SK-N-SH treated with all-trans-retinoic acid at 6 μM for 48 hours (cell line): ENCODE measurements at regions not wholly inside any gene's neighbourhood (a gene's known extent, or its start where the extent isn't known, plus 50 kb on each side); places are given as distances from the start of the nearest gene placed in this dataset.

Experiments used
- ATAC-seq: fragments of 200-7000 bp; cut with Tn5 transposase; 3 replicates; pipeline ENCODE4 v1.9.1; 2020; ENCODE audit warnings: mild to moderate bottlenecking, moderate library complexity
- ARNTL ChIP-seq: fragments of 450-650 bp; formaldehyde crosslinking; IDR thresholded peaks from 2 replicates; pipeline ENCODE4 v1.5.0; 2020; ENCODE audit warnings: low read depth, mild to moderate bottlenecking, moderate library complexity, borderline replicate concordance
- BACH2 ChIP-seq: fragments of 250-450 bp; sonication (Bioruptor Pico); IDR thresholded peaks from 2 replicates; pipeline ENCODE4 v1.9.0; 2021; ENCODE audit warnings: mild to moderate bottlenecking, borderline replicate concordance
- CREB5 ChIP-seq: fragments of 250-450 bp; sonication (Bioruptor Pico); IDR thresholded peaks from 2 replicates; pipeline ENCODE4 v1.5.1; 2020; ENCODE audit warnings: low read depth, mild to moderate bottlenecking, moderate library complexity
- CSRNP3 ChIP-seq: fragments of 250-450 bp; sonication (Bioruptor Pico); IDR thresholded peaks from 2 replicates; pipeline ENCODE4 v1.5.1; 2021; ENCODE audit warnings: mild to moderate bottlenecking, moderate library complexity
- ESRRG ChIP-seq: fragments of 250-450 bp; sonication (Bioruptor Pico); IDR thresholded peaks from 2 replicates; pipeline ENCODE4 v1.6.1; 2021; ENCODE audit warnings: mild to moderate bottlenecking
- GLIS3 ChIP-seq: fragments of 250-450 bp; sonication (Bioruptor Pico); IDR thresholded peaks from 2 replicates; pipeline ENCODE4 v1.5.0; 2020; ENCODE audit warnings: mild to moderate bottlenecking, moderate library complexity
- ISL1 ChIP-seq: fragments of 250-450 bp; sonication (Bioruptor Pico); IDR thresholded peaks from 2 replicates; pipeline ENCODE4 v2.1.2; 2022; ENCODE audit warnings: mild to moderate bottlenecking, moderate library complexity
- OSR1 ChIP-seq: fragments of 250-450 bp; sonication (Bioruptor Pico); IDR thresholded peaks from 2 replicates; pipeline ENCODE4 v1.8.0; 2022; ENCODE audit warnings: moderate library complexity, mild to moderate bottlenecking, inconsistent platforms
- PPARA ChIP-seq: fragments of 250-450 bp; sonication (Bioruptor Pico); IDR thresholded peaks from 2 replicates; pipeline ENCODE4 v1.5.0; 2020; ENCODE audit warnings: mild to moderate bottlenecking, borderline replicate concordance
- RARB ChIP-seq: fragments of 250-450 bp; sonication (Bioruptor Pico); IDR thresholded peaks from 2 replicates; pipeline ENCODE4 v1.8.0; 2021; ENCODE audit warnings: mild to moderate bottlenecking, moderate library complexity
- SNAI2 ChIP-seq: fragments of 250-450 bp; sonication (Bioruptor Pico); IDR thresholded peaks from 2 replicates; pipeline ENCODE4 v1.5.0; 2020; ENCODE audit warnings: mild to moderate bottlenecking, moderate library complexity
- TCF4 ChIP-seq: fragments of 250-450 bp; sonication (Bioruptor Pico); IDR thresholded peaks from 2 replicates; pipeline ENCODE4 v1.8.0; 2021; ENCODE audit warnings: mild to moderate bottlenecking, moderate library complexity, borderline replicate concordance
- TOX ChIP-seq: fragments of 250-450 bp; sonication (Bioruptor Pico); IDR thresholded peaks from 2 replicates; pipeline ENCODE4 v1.8.0; 2021; ENCODE audit warnings: mild to moderate bottlenecking, moderate library complexity, borderline replicate concordance
- ZC3H10 ChIP-seq: fragments of 250-450 bp; sonication (Bioruptor Pico); IDR thresholded peaks from 2 replicates; pipeline ENCODE4 v1.5.1; 2021; ENCODE audit warnings: mild to moderate bottlenecking, moderate library complexity
- ZFP30 ChIP-seq: fragments of 450-650 bp; formaldehyde crosslinking; IDR thresholded peaks from 2 replicates; pipeline ENCODE4 v1.5.0; 2022; ENCODE audit warnings: mild to moderate bottlenecking, moderate library complexity
- ZNF565 ChIP-seq: fragments of 450-650 bp; formaldehyde crosslinking; conservative IDR thresholded peaks from 2 replicates; pipeline ENCODE4 v1.5.0; 2020; ENCODE audit warnings: low read depth, mild to moderate bottlenecking, moderate library complexity
- ZNF70 ChIP-seq: fragments of 450-650 bp; formaldehyde crosslinking; IDR thresholded peaks from 2 replicates; pipeline ENCODE4 v1.5.0; 2020; ENCODE audit warnings: mild to moderate bottlenecking, moderate library complexity
- ZNF8 ChIP-seq: fragments of 450-650 bp; formaldehyde crosslinking; IDR thresholded peaks from 2 replicates; pipeline ENCODE4 v1.5.0; 2020; ENCODE audit warnings: mild to moderate bottlenecking, moderate library complexity
- TF ChIP-seq, protein P1 (sequence below): fragments of 250-450 bp; sonication (Bioruptor Pico); IDR thresholded peaks from 2 replicates; pipeline ENCODE4 v1.8.0; 2021; ENCODE audit warnings: low read depth, mild to moderate bottlenecking, moderate library complexity, borderline replicate concordance
- TF ChIP-seq, protein P2 (sequence below): fragments of 250-450 bp; sonication (Bioruptor Pico); IDR thresholded peaks from 2 replicates; pipeline ENCODE4 v1.5.0; 2020; ENCODE audit warnings: mild to moderate bottlenecking, moderate library complexity

DNA sequence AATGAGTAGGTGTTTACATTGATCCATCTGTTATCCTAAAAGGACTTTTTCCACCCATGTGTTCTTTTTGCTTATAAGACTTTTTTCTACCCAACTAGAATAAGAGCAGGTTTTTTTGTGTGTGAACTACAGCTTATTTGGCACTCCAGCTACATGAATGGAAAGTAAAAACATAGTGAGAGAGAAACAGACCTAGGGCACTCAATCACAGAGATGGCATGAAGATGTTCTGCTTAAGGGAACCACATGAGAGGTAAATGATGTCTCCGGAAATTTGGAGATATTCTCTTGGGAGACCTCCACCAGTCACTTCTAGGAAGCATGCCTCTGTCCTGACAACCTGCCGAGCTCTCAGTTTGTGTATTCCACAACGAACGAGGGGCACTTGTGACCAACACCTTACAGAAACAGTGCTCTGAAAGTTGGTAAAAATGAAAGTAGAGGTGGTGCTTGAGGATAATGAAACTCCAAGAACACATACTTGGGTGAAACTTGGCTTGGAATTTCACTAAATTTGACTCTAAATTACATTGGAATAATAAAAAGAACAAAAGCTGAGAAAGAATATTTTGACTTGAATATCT, 788.4 kb upstream of the GALNTL6 start (continued):
- no peak for TF ChIP-seq CREB5 (CRISPR knock-in tag)
- no peak for TF ChIP-seq ESRRG (CRISPR knock-in tag)
- no peak for TF ChIP-seq OSR1 (CRISPR knock-in tag)
- no peak for TF ChIP-seq RARB (CRISPR knock-in tag)
- TF ChIP-seq ZNF70 (CRISPR knock-in tag): no peak
- TF ChIP-seq, protein P1, sequence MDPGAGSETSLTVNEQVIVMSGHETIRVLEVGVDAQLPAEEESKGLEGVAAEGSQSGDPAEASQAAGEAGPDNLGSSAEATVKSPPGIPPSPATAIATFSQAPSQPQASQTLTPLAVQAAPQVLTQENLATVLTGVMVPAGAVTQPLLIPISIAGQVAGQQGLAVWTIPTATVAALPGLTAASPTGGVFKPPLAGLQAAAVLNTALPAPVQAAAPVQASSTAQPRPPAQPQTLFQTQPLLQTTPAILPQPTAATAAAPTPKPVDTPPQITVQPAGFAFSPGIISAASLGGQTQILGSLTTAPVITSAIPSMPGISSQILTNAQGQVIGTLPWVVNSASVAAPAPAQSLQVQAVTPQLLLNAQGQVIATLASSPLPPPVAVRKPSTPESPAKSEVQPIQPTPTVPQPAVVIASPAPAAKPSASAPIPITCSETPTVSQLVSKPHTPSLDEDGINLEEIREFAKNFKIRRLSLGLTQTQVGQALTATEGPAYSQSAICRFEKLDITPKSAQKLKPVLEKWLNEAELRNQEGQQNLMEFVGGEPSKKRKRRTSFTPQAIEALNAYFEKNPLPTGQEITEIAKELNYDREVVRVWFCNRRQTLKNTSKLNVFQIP: no peak
- TF ChIP-seq SNAI2: no peak
- no peak for TF ChIP-seq PPARA (CRISPR knock-in tag)
- TF ChIP-seq GLIS3 (CRISPR knock-in tag): no peak

DNA sequence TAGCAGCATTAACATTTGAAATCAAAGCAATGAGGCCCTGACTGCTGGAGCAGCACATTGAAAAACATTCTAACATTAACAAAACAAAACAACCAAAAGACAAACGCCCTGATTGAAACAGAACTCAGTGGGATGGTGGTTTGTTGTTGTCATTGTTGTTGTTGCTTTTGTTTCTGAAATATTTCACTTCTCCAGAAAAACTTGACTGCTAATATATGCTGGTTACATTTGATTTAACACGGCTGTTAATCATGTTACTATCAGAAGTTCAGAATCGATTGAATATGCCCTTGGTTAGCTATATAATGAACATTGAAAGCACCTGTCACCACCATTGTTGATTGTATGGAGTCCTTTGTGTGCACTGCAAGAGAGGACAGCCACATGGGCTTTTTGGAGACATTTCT, 790.4 kb upstream of the GALNTL6 start:
- no peak for ATAC-seq
- TF ChIP-seq GLIS3 (CRISPR knock-in tag) (no peak), ZFP30 (CRISPR knock-in tag) (no peak), ZNF8 (CRISPR knock-in tag) (no peak), ESRRG (CRISPR knock-in tag) (no peak), TOX (CRISPR knock-in tag) (no peak), SNAI2 (no peak), OSR1 (CRISPR knock-in tag) (no peak), BACH2 (CRISPR knock-in tag) (no peak), ZC3H10 (no peak), RARB (CRISPR knock-in tag) (no peak)
- TF ChIP-seq, protein P2, sequence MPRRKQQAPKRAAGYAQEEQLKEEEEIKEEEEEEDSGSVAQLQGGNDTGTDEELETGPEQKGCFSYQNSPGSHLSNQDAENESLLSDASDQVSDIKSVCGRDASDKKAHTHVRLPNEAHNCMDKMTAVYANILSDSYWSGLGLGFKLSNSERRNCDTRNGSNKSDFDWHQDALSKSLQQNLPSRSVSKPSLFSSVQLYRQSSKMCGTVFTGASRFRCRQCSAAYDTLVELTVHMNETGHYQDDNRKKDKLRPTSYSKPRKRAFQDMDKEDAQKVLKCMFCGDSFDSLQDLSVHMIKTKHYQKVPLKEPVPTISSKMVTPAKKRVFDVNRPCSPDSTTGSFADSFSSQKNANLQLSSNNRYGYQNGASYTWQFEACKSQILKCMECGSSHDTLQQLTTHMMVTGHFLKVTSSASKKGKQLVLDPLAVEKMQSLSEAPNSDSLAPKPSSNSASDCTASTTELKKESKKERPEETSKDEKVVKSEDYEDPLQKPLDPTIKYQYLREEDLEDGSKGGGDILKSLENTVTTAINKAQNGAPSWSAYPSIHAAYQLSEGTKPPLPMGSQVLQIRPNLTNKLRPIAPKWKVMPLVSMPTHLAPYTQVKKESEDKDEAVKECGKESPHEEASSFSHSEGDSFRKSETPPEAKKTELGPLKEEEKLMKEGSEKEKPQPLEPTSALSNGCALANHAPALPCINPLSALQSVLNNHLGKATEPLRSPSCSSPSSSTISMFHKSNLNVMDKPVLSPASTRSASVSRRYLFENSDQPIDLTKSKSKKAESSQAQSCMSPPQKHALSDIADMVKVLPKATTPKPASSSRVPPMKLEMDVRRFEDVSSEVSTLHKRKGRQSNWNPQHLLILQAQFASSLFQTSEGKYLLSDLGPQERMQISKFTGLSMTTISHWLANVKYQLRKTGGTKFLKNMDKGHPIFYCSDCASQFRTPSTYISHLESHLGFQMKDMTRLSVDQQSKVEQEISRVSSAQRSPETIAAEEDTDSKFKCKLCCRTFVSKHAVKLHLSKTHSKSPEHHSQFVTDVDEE (CRISPR knock-in tag): no peak

DNA sequence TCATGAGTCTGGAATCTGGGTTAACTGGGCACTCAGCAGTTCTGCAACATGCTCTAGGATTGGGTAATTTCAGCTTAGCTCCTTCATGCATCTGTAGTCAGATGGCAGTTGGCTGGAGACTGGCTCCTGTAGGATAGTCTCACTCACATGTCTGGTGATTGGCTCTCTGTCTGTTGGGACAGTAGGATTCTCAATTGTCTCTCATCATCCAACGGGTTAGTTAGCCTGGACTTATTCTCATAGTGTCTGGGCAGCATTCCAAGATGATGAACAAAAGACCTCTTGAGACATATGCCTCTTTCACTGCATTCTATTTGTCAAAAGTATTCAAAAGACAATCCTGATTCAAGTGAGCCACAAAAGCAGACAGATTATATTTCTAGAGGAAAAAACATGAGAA, 795.6 kb upstream of the GALNTL6 start:
- no peak for TF ChIP-seq CREB5 (CRISPR knock-in tag)
- no peak for TF ChIP-seq GLIS3 (CRISPR knock-in tag)
- TF ChIP-seq TCF4: no peak
- TF ChIP-seq BACH2 (CRISPR knock-in tag): no peak
- no peak for TF ChIP-seq CSRNP3 (CRISPR knock-in tag)
- no peak for TF ChIP-seq PPARA (CRISPR knock-in tag)
- TF ChIP-seq ZNF565: no peak
- no peak for TF ChIP-seq ZC3H10
- ATAC-seq: no peak

- no peak for ATAC-seq
- TF ChIP-seq SNAI2: no peak
- TF ChIP-seq ZFP30 (CRISPR knock-in tag): no peak
- TF ChIP-seq, protein P2 (CRISPR knock-in tag): no peak
- TF ChIP-seq ISL1 (CRISPR knock-in tag): no peak
- TF ChIP-seq ZNF70 (CRISPR knock-in tag): no peak
- no peak for TF ChIP-seq ESRRG (CRISPR knock-in tag)
- TF ChIP-seq ARNTL: no peak
Measured at GRCh38 chr4:171016145-171016544, 797.1 kb upstream of the GALNTL6 start.
